GM23338 (cell line): ENCODE measurements at regions not wholly inside any gene's neighbourhood (a gene's known extent, or its start where the extent isn't known, plus 50 kb on each side); places are given as distances from the start of the nearest gene placed in this dataset.

Experiments
- ATAC-seq: fragments of 200-7000 bp; cut with Tn5 transposase; 3 replicates; pipeline ENCODE4 v1.9.1; 2020
- DNase-seq: peaks from one replicate; pipeline ENCODE4 v3.0.0-alpha.2; 2015; ENCODE audit warnings: low spot score
- H2AFZ ChIP-seq: fragments of 200-600 bp; sonication (generic); 2 replicates; pipeline ENCODE4 v1.8.0; 2016; ENCODE audit warnings: antibody characterized with exemption, mild to moderate bottlenecking, moderate library complexity
- H3F3A ChIP-seq: fragments of 200-600 bp; sonication (generic); replicated peaks from 2 replicates; pipeline ENCODE4 v1.8.0; 2017; ENCODE audit warnings: antibody characterized with exemption, mixed run types, low read depth
- H3K27ac ChIP-seq: fragments of 200-600 bp; sonication (generic); 2 replicates; pipeline ENCODE4 v1.6.1; 2016; ENCODE audit warnings: low read depth
- H3K27me3 ChIP-seq: fragments of 200-600 bp; sonication (generic); 2 replicates; pipeline ENCODE4 v1.8.0; 2016; ENCODE audit warnings: mild to moderate bottlenecking, mixed run types, moderate library complexity; ENCODE audit not compliant: insufficient read depth
- H3K36me3 ChIP-seq: fragments of 200-600 bp; sonication (generic); 2 replicates; pipeline ENCODE4 v1.8.0; 2016; ENCODE audit warnings: mild to moderate bottlenecking; ENCODE audit not compliant: insufficient read depth
- H3K4me1 ChIP-seq: fragments of 200-600 bp; sonication (generic); 2 replicates; pipeline ENCODE4 v1.8.0; 2016; ENCODE audit warnings: mild to moderate bottlenecking, moderate library complexity; ENCODE audit not compliant: insufficient read depth
- H3K4me2 ChIP-seq: fragments of 200-600 bp; sonication (generic); 2 replicates; pipeline ENCODE4 v1.7.1; 2017; ENCODE audit warnings: mixed run types
- H3K4me3 ChIP-seq: fragments of 200-600 bp; sonication (generic); 2 replicates; pipeline ENCODE4 v1.6.1; 2016; ENCODE audit warnings: mixed run types
- H3K79me2 ChIP-seq: fragments of 200-600 bp; sonication (generic); replicated peaks from 2 replicates; pipeline ENCODE4 v1.8.0; 2017; ENCODE audit warnings: mild to moderate bottlenecking; ENCODE audit not compliant: insufficient read depth
- H3K9me2 ChIP-seq: fragments of 200-600 bp; sonication (generic); 2 replicates; pipeline ENCODE4 v1.8.0; 2017; ENCODE audit not compliant: insufficient read depth
- H4K20me1 ChIP-seq: fragments of 200-600 bp; sonication (generic); replicated peaks from 2 replicates; pipeline ENCODE4 v1.8.0; 2017; ENCODE audit warnings: mild to moderate bottlenecking; ENCODE audit not compliant: insufficient read depth
- H3K27ac Mint-ChIP-seq: 2 replicates; pipeline ENCODE4 v1.8.0; 2020; ENCODE audit warnings: inconsistent platforms, mild to moderate bottlenecking, moderate library complexity, mixed read lengths
- H3K27me3 Mint-ChIP-seq: 3 replicates; pipeline ENCODE4 v1.8.0; 2022; ENCODE audit warnings: low read depth, mild to moderate bottlenecking, moderate library complexity, mixed read lengths, inconsistent platforms; ENCODE audit not compliant: insufficient read depth, poor library complexity
- H3K36me3 Mint-ChIP-seq: 3 replicates; pipeline ENCODE4 v1.8.0; 2021; ENCODE audit warnings: low read depth, mild to moderate bottlenecking, inconsistent platforms, moderate library complexity, mixed read lengths
- H3K4me1 Mint-ChIP-seq: 3 replicates; pipeline ENCODE4 v1.8.0; 2020; ENCODE audit warnings: mild to moderate bottlenecking, inconsistent platforms, mixed read lengths
- H3K4me3 Mint-ChIP-seq: 3 replicates; pipeline ENCODE4 v1.8.0; 2021; ENCODE audit warnings: moderate library complexity, mild to moderate bottlenecking, inconsistent platforms, mixed read lengths
- H3K9me3 Mint-ChIP-seq: 3 replicates; pipeline ENCODE4 v1.8.0; 2020; ENCODE audit warnings: moderate library complexity, mild to moderate bottlenecking, inconsistent platforms, mixed read lengths
- CTCF ChIP-seq, 2 experiments: fragments of 200-600 bp in 1 of 2; sonication (generic) in 1 of 2; conservative IDR thresholded peaks; 2 replicates each; pipeline versions ENCODE4 v1.5.1 to v1.6.1; 2016 to 2017; ENCODE audit warnings: antibody characterized with exemption in 2 of 2, low read depth in 2 of 2, mild to moderate bottlenecking in 2 of 2, moderate library complexity in 1 of 2
- EZH2 ChIP-seq: fragments of 200-600 bp; sonication (generic); IDR thresholded peaks from one replicate; pipeline ENCODE4 v1.8.0; 2017; ENCODE audit warnings: antibody characterized with exemption, mild to moderate bottlenecking, low read depth; ENCODE audit not compliant: unreplicated experiment
- POLR2AphosphoS5 ChIP-seq: IDR thresholded peaks from 2 replicates; pipeline ENCODE4 v1.6.1; 2016; ENCODE audit warnings: antibody characterized with exemption, low read depth
- REST ChIP-seq: IDR thresholded peaks from one replicate; pipeline ENCODE4 v1.6.1; 2018; ENCODE audit warnings: antibody characterized with exemption; ENCODE audit not compliant: unreplicated experiment
- STAT1 ChIP-seq: IDR thresholded peaks from one replicate; pipeline ENCODE4 v1.6.1; 2016; ENCODE audit warnings: antibody characterized with exemption; ENCODE audit not compliant: unreplicated experiment
- ZNF114 ChIP-seq: fragments of 250-450 bp; sonication (Bioruptor Pico); IDR thresholded peaks from 2 replicates; pipeline ENCODE4 v1.5.0; 2020; ENCODE audit warnings: mild to moderate bottlenecking, moderate library complexity
- ZNF331 ChIP-seq: fragments of 250-450 bp; sonication (Bioruptor Pico); IDR thresholded peaks from 2 replicates; pipeline ENCODE4 v1.5.0; 2020; ENCODE audit warnings: low read depth, mild to moderate bottlenecking, moderate library complexity
- ZNF462 ChIP-seq: fragments of 250-450 bp; sonication (Bioruptor Pico); IDR thresholded peaks from 2 replicates; pipeline ENCODE4 v1.5.0; 2020; ENCODE audit warnings: mild to moderate bottlenecking, moderate library complexity

- no peaks in the 10 kb centered on the region for H3F3A ChIP-seq
- TF ChIP-seq REST, result no peak
- no peak for TF ChIP-seq POLR2AphosphoS5
- no peak for TF ChIP-seq CTCF (conservative IDR thresholded peaks at IDR 0.05; ENCODE audit: low read depth in 2 of 2)
- no peak for TF ChIP-seq EZH2
- no peak for TF ChIP-seq ZNF331 (CRISPR knock-in tag)
- TF ChIP-seq STAT1, result no peak
- TF ChIP-seq ZNF114 (CRISPR knock-in tag), result no peak
- no peak for TF ChIP-seq ZNF462 (CRISPR knock-in tag)
- no peak overlapping the region for H3K27ac ChIP-seq
- no peaks in the 10 kb centered on the region for H3K36me3 ChIP-seq
- no peaks in the 10 kb centered on the region for H3K27me3 ChIP-seq
- no peaks in the 10 kb centered on the region for H3K79me2 ChIP-seq
- peaks cover 6% of the 10 kb centered on the region; the same call in 2 of the 3 replicates for H3K9me3 Mint-ChIP-seq
- H3K4me3 Mint-ChIP-seq, result no peak overlapping the region
- ATAC-seq (no peak), DNase-seq (no peak)
- no peaks in the 10 kb centered on the region for H3K4me1 Mint-ChIP-seq
- no peak overlapping the region for H3K4me3 ChIP-seq
- no peak overlapping the region for H2AFZ ChIP-seq
- H3K27ac Mint-ChIP-seq, result no peak overlapping the region
- peaks cover 9% of the 10 kb centered on the region for H3K27me3 Mint-ChIP-seq
- H3K9me2 ChIP-seq, result no peaks in the 10 kb centered on the region
- H4K20me1 ChIP-seq, result no peaks in the 10 kb centered on the region
- H3K4me1 ChIP-seq, result peaks cover 5% of the 10 kb centered on the region
- H3K36me3 Mint-ChIP-seq, result peaks cover 3% of the 10 kb centered on the region; the same call in 2 of the 3 replicates
- no peak overlapping the region for H3K4me2 ChIP-seq
Measured at GRCh38 chr16:86926181-86927094, 348.1 kb downstream of the FOXL1 start.
